PC-9 (cell line): ENCODE measurements at regions not wholly inside any gene's neighbourhood (a gene's known extent, or its start where the extent isn't known, plus 50 kb on each side); places are given as distances from the start of the nearest gene placed in this dataset.
A peak's percentile ranks its signal among the peaks of the same experiment; 100 is the strongest.

Experiments
- BruUV-seq: library from RNA; stranded (reverse); fragments of 400-500 nt; replicated peaks from 2 replicates; lab custom pipeline; 2021; lab: Mats Ljungman, UMichigan
- CTCF ChIA-PET: fragments of 300-600 bp; sonication (Branson Sonifier 250); formaldehyde crosslinking; loops from one replicate; lab custom pipeline; 2022; ENCODE audit warnings: antibody characterized with exemption; lab: Charles Lee
- POLR2A ChIA-PET: fragments of 300-600 bp; sonication (Branson Sonifier 250); formaldehyde crosslinking; loops from one replicate; lab custom pipeline; 2022; ENCODE audit warnings: antibody characterized with exemption; ENCODE audit not compliant: unreplicated experiment; lab: Charles Lee
- DNase-seq, 2 experiments: peaks; one replicate each; pipeline versions ENCODE4 v3.0.0 to v3.0.0-alpha.2; 2015 to 2022; ENCODE audit warnings: mixed read lengths in 1 of 2
- H2AFZ ChIP-seq: fragments of 200-600 bp; sonication (generic); 2 replicates; pipeline ENCODE4 v1.8.1; 2017; ENCODE audit warnings: antibody characterized with exemption
- H3F3A ChIP-seq: fragments of 200-600 bp; sonication (generic); 2 replicates; pipeline ENCODE4 v1.8.1; 2017; ENCODE audit warnings: antibody characterized with exemption, mild to moderate bottlenecking, low read depth; ENCODE audit not compliant: insufficient read depth
- H3K27ac ChIP-seq: fragments of 200-600 bp; sonication (generic); 2 replicates; pipeline ENCODE4 v1.6.1; 2016; ENCODE audit warnings: mixed run types
- H3K27me3 ChIP-seq: fragments of 200-600 bp; sonication (generic); 2 replicates; pipeline ENCODE4 v1.6.1; 2016; ENCODE audit warnings: low read depth, mixed run types; ENCODE audit not compliant: insufficient read depth
- H3K36me3 ChIP-seq: fragments of 200-600 bp; sonication (generic); 2 replicates; pipeline ENCODE4 v1.6.1; 2016; ENCODE audit warnings: low read depth, mixed run types
- H3K4me1 ChIP-seq: fragments of 200-600 bp; sonication (generic); replicated peaks from 2 replicates; pipeline ENCODE4 v1.6.1; 2016; ENCODE audit warnings: mixed run types; ENCODE audit not compliant: insufficient read depth
- H3K4me2 ChIP-seq: fragments of 200-600 bp; sonication (generic); 2 replicates; pipeline ENCODE4 v1.6.1; 2017; ENCODE audit warnings: mixed run types
- H3K4me3 ChIP-seq: fragments of 200-600 bp; sonication (generic); 2 replicates; pipeline ENCODE4 v1.6.1; 2016; ENCODE audit warnings: mixed run types
- H3K79me2 ChIP-seq: fragments of 200-600 bp; sonication (generic); 2 replicates; pipeline ENCODE4 v1.6.1; 2017; ENCODE audit warnings: low read depth, mixed run types
- H3K9me2 ChIP-seq: fragments of 200-600 bp; sonication (generic); 2 replicates; pipeline ENCODE4 v1.8.1; 2017; ENCODE audit warnings: mild to moderate bottlenecking; ENCODE audit not compliant: insufficient read depth
- H3K9me3 ChIP-seq: fragments of 200-600 bp; sonication (generic); 2 replicates; pipeline ENCODE4 v1.8.1; 2016; ENCODE audit warnings: low read depth; ENCODE audit not compliant: insufficient read depth
- H4K20me1 ChIP-seq: fragments of 200-600 bp; sonication (generic); 2 replicates; pipeline ENCODE4 v1.8.1; 2017; ENCODE audit not compliant: insufficient read depth
- EZH2 ChIP-seq: fragments of 200-600 bp; sonication (generic); IDR thresholded peaks from 2 replicates; pipeline ENCODE4 v1.8.0; 2017; ENCODE audit warnings: antibody characterized with exemption, low read depth
- intact Hi-C: fragments of 100-400 bp; cut with micrococcal nuclease; formaldehyde crosslinking; loops from one replicate; pipeline ENCODE4 v1.10.0; 2022; ENCODE audit not compliant: unreplicated experiment
- TF ChIP-seq, protein P1 (sequence below): fragments of 200-600 bp; sonication (generic); conservative IDR thresholded peaks from 2 replicates; pipeline ENCODE4 v1.6.1; 2017; ENCODE audit warnings: mixed run types, antibody characterized with exemption, mild to moderate bottlenecking, moderate library complexity

- ChIA-PET CTCF (interaction anchor here (1.0 kb wide), 1 partner anchor 69 kb away, joined by 3 read pairs; no protein-coding TSS in a partner anchor), POLR2A (interaction anchor here (0.6 to 0.7 kb wide), 3 partner anchors 68 to 126 kb away, joined by 3 to 5 read pairs (median 3); no protein-coding TSS in a partner anchor)
- Histone ChIP-seq H3K79me2 (peaks cover 51% of the 10 kb centered on the region), H3K27me3 (no peaks in the 10 kb centered on the region), H3K4me1 (peaks cover 22% of the 10 kb centered on the region), H3K9me2 (no peaks in the 10 kb centered on the region), H3K36me3 (peaks cover 12% of the 10 kb centered on the region; the same call in 1 of the 2 replicates), H3K9me3 (no peaks in the 10 kb centered on the region), H4K20me1 (peaks cover 26% of the 10 kb centered on the region), H2AFZ (no peak overlapping the region; the same call in 1 of the 2 replicates), H3K4me3 (peak overlapping the region; percentile 73), H3F3A (peaks cover 5% of the 10 kb centered on the region; the same call in 1 of the 2 replicates), H3K4me2 (peak overlapping the region; percentile 87), H3K27ac (peak overlapping the region; percentile 93)
- intact Hi-C loops, result loop anchor here (1.0 to 10.0 kb wide), 4 partner anchors 76 to 267 kb away; no protein-coding TSS in a partner anchor
- no peak for TF ChIP-seq EZH2
- TF ChIP-seq, protein P1, sequence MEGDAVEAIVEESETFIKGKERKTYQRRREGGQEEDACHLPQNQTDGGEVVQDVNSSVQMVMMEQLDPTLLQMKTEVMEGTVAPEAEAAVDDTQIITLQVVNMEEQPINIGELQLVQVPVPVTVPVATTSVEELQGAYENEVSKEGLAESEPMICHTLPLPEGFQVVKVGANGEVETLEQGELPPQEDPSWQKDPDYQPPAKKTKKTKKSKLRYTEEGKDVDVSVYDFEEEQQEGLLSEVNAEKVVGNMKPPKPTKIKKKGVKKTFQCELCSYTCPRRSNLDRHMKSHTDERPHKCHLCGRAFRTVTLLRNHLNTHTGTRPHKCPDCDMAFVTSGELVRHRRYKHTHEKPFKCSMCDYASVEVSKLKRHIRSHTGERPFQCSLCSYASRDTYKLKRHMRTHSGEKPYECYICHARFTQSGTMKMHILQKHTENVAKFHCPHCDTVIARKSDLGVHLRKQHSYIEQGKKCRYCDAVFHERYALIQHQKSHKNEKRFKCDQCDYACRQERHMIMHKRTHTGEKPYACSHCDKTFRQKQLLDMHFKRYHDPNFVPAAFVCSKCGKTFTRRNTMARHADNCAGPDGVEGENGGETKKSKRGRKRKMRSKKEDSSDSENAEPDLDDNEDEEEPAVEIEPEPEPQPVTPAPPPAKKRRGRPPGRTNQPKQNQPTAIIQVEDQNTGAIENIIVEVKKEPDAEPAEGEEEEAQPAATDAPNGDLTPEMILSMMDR, result no peak
- peak in 1 of 2 experiments; percentile 47 for DNase-seq
- BruUV-seq, result no TSS peak
Measured at GRCh38 chr10:29734962-29735627, 100.3 kb upstream of the SVIL start.

GRCh38 chr10:29734640-29734961 lies 99.8 kb upstream of the SVIL start:
- Histone ChIP-seq H4K20me1 (peaks cover 26% of the 10 kb centered on the region), H3K4me1 (peaks cover 22% of the 10 kb centered on the region), H3K9me3 (no peaks in the 10 kb centered on the region), H3K4me3 (peak overlapping the region; percentile 73), H2AFZ (no peak overlapping the region), H3K36me3 (peaks cover 13% of the 10 kb centered on the region; the same call in 1 of the 2 replicates), H3K27ac (peak overlapping the region; percentile 93), H3K9me2 (no peaks in the 10 kb centered on the region), H3K79me2 (peaks cover 56% of the 10 kb centered on the region), H3F3A (peaks cover 5% of the 10 kb centered on the region; the same call in 1 of the 2 replicates), H3K27me3 (no peaks in the 10 kb centered on the region), H3K4me2 (peak overlapping the region; percentile 87)
- CTCF ChIA-PET, result no interaction called here
- intact Hi-C loops, result loop anchor here (2.0 to 10.0 kb wide), 3 partner anchors 76 to 200 kb away; no protein-coding TSS in a partner anchor
- TF ChIP-seq, protein P1, result no peak
- no peak for TF ChIP-seq EZH2
- no peak for DNase-seq
- TSS peak; percentile 38 for BruUV-seq
- POLR2A ChIA-PET, result interaction anchor here (0.6 to 0.7 kb wide), 2 partner anchors 68 to 124 kb away, joined by 3 to 5 read pairs; no protein-coding TSS in a partner anchor

GRCh38 chr10:29733323-29733722 lies 98.6 kb upstream of the SVIL start:
- intact Hi-C loops, result loop anchor here (10.0 kb wide), 1 partner anchor 199 kb away; no protein-coding TSS in a partner anchor
- TF ChIP-seq EZH2, result no peak
- Histone ChIP-seq H3K27me3 (no peaks in the 10 kb centered on the region), H3K4me1 (peaks cover 26% of the 10 kb centered on the region), H3K4me3 (peak overlapping the region; percentile 73; the same call in 1 of the 2 replicates), H3K27ac (no peak overlapping the region), H2AFZ (no peak overlapping the region), H4K20me1 (peaks cover 26% of the 10 kb centered on the region), H3K79me2 (peaks cover 69% of the 10 kb centered on the region), H3K36me3 (peaks cover 13% of the 10 kb centered on the region; the same call in 1 of the 2 replicates), H3K4me2 (peak overlapping the region; percentile 87), H3K9me3 (no peaks in the 10 kb centered on the region), H3K9me2 (no peaks in the 10 kb centered on the region), H3F3A (peaks cover 5% of the 10 kb centered on the region; the same call in 1 of the 2 replicates)
- BruUV-seq, result no TSS peak
- POLR2A ChIA-PET, result interaction anchor here (0.6 to 0.7 kb wide), 2 partner anchors 32 to 71 kb away, joined by 3 to 8 read pairs; no protein-coding TSS in a partner anchor
- no peak for DNase-seq
- CTCF ChIA-PET, result interaction anchor here (0.5 to 1.0 kb wide), 2 partner anchors 20 to 124 kb away, joined by 3 read pairs; no protein-coding TSS in a partner anchor
